ENCODE measurements at regions not wholly inside any gene's neighbourhood (a gene's known extent, or its start where the extent isn't known, plus 50 kb on each side); places are given as distances from the start of the nearest gene placed in this dataset.

DNA sequence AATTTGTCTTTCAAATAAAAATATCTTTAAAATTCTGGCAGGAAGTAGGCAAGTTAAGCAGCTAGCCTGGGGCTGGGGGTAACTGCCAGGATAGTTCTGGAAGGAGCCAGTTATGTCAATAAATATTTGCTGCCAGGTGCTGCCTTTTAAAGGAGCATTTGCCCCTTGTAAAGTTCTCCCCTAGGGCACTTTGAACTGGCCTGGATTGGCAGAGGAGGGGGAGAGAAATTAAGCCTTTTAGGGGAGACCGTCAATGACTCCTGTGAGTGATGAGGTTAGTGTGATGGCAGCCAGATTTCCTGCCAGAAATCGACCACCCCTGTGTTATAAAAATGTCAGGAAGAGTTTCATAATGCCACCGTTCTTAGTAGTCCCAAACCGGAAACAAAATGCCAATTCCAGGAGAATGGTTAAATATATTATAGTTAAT, 89.8 kb upstream of the ELL2 start (continued):
- TF ChIP-seq PBX3 (IDR thresholded peaks at IDR 0.05; ENCODE audit: insufficient replicate concordance, low read depth, low read length) (no peak), WRNIP1 (IDR thresholded peaks at IDR 0.05; ENCODE audit: borderline replicate concordance, low read depth, low read length) (no peak), YBX1 (IDR thresholded peaks at IDR 0.05) (no peak)

DNA sequence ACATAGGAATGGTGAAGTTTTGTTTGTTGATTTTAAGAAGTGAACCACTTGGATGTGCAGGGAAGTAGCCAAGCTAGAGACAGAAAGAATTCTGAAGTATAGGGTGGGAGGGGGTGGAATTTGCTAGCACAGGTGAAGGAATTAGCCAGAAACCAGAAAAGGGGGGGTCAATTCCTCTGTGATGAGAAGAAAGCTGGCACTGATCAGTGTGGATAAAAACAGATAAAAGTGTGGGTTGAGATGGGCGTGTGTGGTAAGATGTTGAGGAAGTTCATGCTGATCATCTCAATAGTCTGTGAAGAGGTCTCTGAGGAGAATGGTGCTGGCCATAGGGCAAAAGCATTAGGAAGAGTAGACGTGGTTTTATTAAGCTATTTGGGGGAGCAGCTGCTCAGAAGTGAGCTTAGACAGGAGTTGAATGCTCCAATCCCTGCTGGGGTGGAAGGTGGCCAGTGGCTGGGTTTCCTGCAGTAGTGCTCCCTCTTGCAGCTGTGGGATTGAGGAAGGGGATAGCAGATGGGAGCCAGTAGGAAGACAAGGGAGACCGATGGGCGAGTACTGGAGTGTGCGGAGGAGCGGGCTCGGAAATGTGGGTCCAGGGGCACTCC, 88.7 kb upstream of the ELL2 start:
- FAIRE-seq, result no peak
- POLR2A ChIA-PET, result no interaction called here

More for the DNA sequence above, 88.7 kb upstream of the ELL2 start:
- Histone ChIP-seq H3K4me3 (no peak overlapping the region), H3K4me2 (ENCODE audit: control insufficient read depth, insufficient read depth) (no peak overlapping the region), H3K79me2 (ENCODE audit: control insufficient read depth, insufficient read depth, low read length) (no peaks in the 10 kb centered on the region), H3K9me3 (replicated peaks; ENCODE audit: control insufficient read depth, insufficient read depth, low read length) (no peaks in the 10 kb centered on the region; the same call in 2 of the 3 replicates), H3K36me3 (ENCODE audit: control insufficient read depth in 2 of 2, insufficient read depth in 2 of 2, low read length in 1 of 2) (no peaks in the 10 kb centered on the region), H3K27ac (ENCODE audit: control insufficient read depth, insufficient read depth) (no peak overlapping the region), H4K20me1 (ENCODE audit: control insufficient read depth, insufficient read depth) (no peaks in the 10 kb centered on the region), H3K9ac (ENCODE audit: control insufficient read depth, insufficient read depth, low read length) (no peak overlapping the region), H3K4me1 (ENCODE audit: control insufficient read depth, insufficient read depth, low read length) (no peaks in the 10 kb centered on the region), H2AFZ (ENCODE audit: control insufficient read depth, low read depth, low read length) (no peak overlapping the region), H3K27me3 (replicated peaks in 1 of 2; ENCODE audit: control insufficient read depth in 2 of 2, insufficient read depth in 2 of 2, low read length in 1 of 2) (no peaks in the 10 kb centered on the region)
- intact Hi-C loops (cut with micrococcal nuclease; ENCODE audit: unreplicated experiment) (no loop called here), in situ Hi-C loops (cut with MboI) (no loop called here)
- ChIA-PET CTCF (interaction anchor here (0.9 kb wide), 1 partner anchor 20 kb away, joined by 4 read pairs; no protein-coding TSS in a partner anchor), RAD21 (ENCODE audit: unreplicated experiment) (no interaction called here), SMC1A (ENCODE audit: uncharacterized antibody, unreplicated experiment) (interaction anchor here (0.8 to 0.9 kb wide), 2 partner anchors 14 to 131 kb away, joined by 3 to 4 read pairs; no protein-coding TSS in a partner anchor)
- 74% methylated on average over 7 of the region's 7 CpGs for WGBS (ENCODE audit: insufficient coverage, insufficient replicate concordance, low lambda C conversion rate, missing lambda C conversion rate)
- DNase-seq (ENCODE audit: low read depth, low spot score) (no peak), ATAC-seq (no peak)
- TF ChIP-seq BACH1 (IDR thresholded peaks at IDR 0.05; ENCODE audit: borderline replicate concordance), result no peak
- TF ChIP-seq BHLHE40 (IDR thresholded peaks at IDR 0.05; ENCODE audit: borderline replicate concordance in 1 of 2, low read depth in 2 of 2, low read length in 1 of 2), result no peak
- TF ChIP-seq YBX1 (IDR thresholded peaks at IDR 0.05), result no peak
- no peak for TF ChIP-seq EGR1 (IDR thresholded peaks at IDR 0.05; ENCODE audit: borderline replicate concordance in 1 of 2, low read depth in 2 of 2, low read length in 2 of 2)
- TF ChIP-seq RBBP5 (conservative IDR thresholded peaks at IDR 0.05), result no peak
- no peak for TF ChIP-seq TAF1 (IDR thresholded peaks at IDR 0.05; ENCODE audit: borderline replicate concordance, low read depth, low read length)
- TF ChIP-seq MXI1 (IDR thresholded peaks at IDR 0.05; ENCODE audit: low read depth, low read length), result no peak
- TF ChIP-seq HDGF (IDR thresholded peaks at IDR 0.05), result no peak
- TF ChIP-seq JUND (IDR thresholded peaks at IDR 0.05; ENCODE audit: low read depth, low read length), result no peak
- TF ChIP-seq TCF7 (IDR thresholded peaks at IDR 0.05; ENCODE audit: borderline replicate concordance), result no peak
- BruUV-seq (replicated peaks), result no TSS peak
